OCI-LY7 (cell line): ENCODE measurements at regions not wholly inside any gene's neighbourhood (a gene's known extent, or its start where the extent isn't known, plus 50 kb on each side); places are given as distances from the start of the nearest gene placed in this dataset.

ENCODE experiments used
- CTCF ChIP-seq: fragments of 200-600 bp; sonication (generic); conservative IDR thresholded peaks from 2 replicates; pipeline ENCODE4 v1.5.1; 2014; ENCODE audit warnings: mild to moderate bottlenecking, antibody characterized with exemption, low read length, moderate library complexity, mixed read lengths
- EZH2phosphoT487 ChIP-seq: fragments of 200-600 bp; sonication (generic); IDR thresholded peaks from 2 replicates; pipeline ENCODE4 v1.6.1; 2018; ENCODE audit warnings: low read depth, borderline replicate concordance, mild to moderate bottlenecking, mixed run types, antibody characterized with exemption, low read length, moderate library complexity, mixed read lengths

- TF ChIP-seq EZH2phosphoT487 = no peak
- TF ChIP-seq CTCF = no peak
Observed at GRCh38 chr7:155907450-155908200, 95.4 kb upstream of the SHH start.
